Loucy (cell line): ENCODE measurements at regions not wholly inside any gene's neighbourhood (a gene's known extent, or its start where the extent isn't known, plus 50 kb on each side); places are given as distances from the start of the nearest gene placed in this dataset.

ENCODE experiments used
- CTCF ChIP-seq: fragments of 200-600 bp; sonication (generic); conservative IDR thresholded peaks from 2 replicates; pipeline ENCODE4 v1.5.1; 2014; ENCODE audit warnings: mild to moderate bottlenecking, antibody characterized with exemption, low read length
- EZH2phosphoT487 ChIP-seq: fragments of 200-600 bp; IDR thresholded peaks from 2 replicates; pipeline ENCODE4 v1.6.1; 2018; ENCODE audit warnings: antibody characterized with exemption, mild to moderate bottlenecking, moderate library complexity, borderline replicate concordance

DNA sequence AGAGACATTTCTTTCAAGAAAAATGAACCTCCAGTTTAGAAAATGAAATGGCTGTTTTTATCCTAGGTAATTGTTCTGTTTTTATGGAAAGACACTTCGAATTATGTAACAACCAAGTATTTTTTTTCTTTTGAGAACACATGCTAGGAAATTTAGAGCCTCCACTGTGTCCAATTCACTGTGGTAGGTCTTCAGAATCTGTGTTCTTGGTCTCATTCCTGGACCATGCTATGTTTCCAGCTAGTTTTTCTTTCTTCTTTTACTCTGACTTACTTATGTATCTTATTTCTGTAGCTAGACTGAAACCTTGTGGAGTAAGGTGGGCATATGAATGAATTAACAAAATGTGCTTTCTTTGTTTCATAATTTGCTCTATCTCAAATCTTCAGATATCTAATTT, 391.7 kb upstream of the KLHL29 start:
- no peak for TF ChIP-seq CTCF
- no peak for TF ChIP-seq EZH2phosphoT487
